K562 (cell line): ENCODE measurements at regions not wholly inside any gene's neighbourhood (a gene's known extent, or its start where the extent isn't known, plus 50 kb on each side); places are given as distances from the start of the nearest gene placed in this dataset.

Source experiments
- BRF1 ChIP-seq: IDR thresholded peaks from 3 replicates; pipeline ENCODE4 v1.6.1; 2011; ENCODE audit warnings: borderline replicate concordance, mild to moderate bottlenecking; ENCODE audit not compliant: insufficient read length; ENCODE audit errors: extremely low read depth
- CBFB ChIP-seq: sonication (generic); formaldehyde crosslinking; IDR thresholded peaks from 2 replicates; pipeline ENCODE4 v1.4.0; 2020; ENCODE audit warnings: mild to moderate bottlenecking, missing genetic modification reagents
- CBX2 ChIP-seq: fragments of 200-600 bp; sonication (generic); IDR thresholded peaks from one replicate; pipeline ENCODE4 v1.6.1; 2012; ENCODE audit warnings: mild to moderate bottlenecking, low read length, inconsistent platforms; ENCODE audit not compliant: insufficient read depth, poor library complexity, severe bottlenecking
- DIDO1 ChIP-seq: fragments of 450-650 bp; IDR thresholded peaks from 2 replicates; pipeline ENCODE4 v1.6.1; 2016; ENCODE audit warnings: low read depth, missing biosample characterization, missing genetic modification characterization
- GABPB1 ChIP-seq: sonication (generic); formaldehyde crosslinking; IDR thresholded peaks from 2 replicates; pipeline ENCODE4 v1.8.0; 2022; ENCODE audit warnings: mild to moderate bottlenecking, missing genetic modification reagents
- MBD2 ChIP-seq: sonication (generic); IDR thresholded peaks from 2 replicates; pipeline ENCODE4 v1.6.1; 2016; ENCODE audit warnings: low read depth, borderline replicate concordance
- MYC ChIP-seq, 2 experiments: fragments of 250-450 bp in 1 of 2; sonication (Bioruptor Pico) in 1 of 2; IDR thresholded peaks; 2 replicates each; pipeline versions ENCODE4 v1.5.1 to v1.6.1; 2012 to 2021; ENCODE audit warnings: low read depth in 2 of 2, borderline replicate concordance in 1 of 2, improper control_type of control experiment in 1 of 2, low read length in 1 of 2, mild to moderate bottlenecking in 1 of 2, moderate library complexity in 1 of 2
- NRF1 ChIP-seq, 2 experiments: fragments of 450-650 bp; IDR thresholded peaks in 1 of 2; conservative IDR thresholded peaks in 1 of 2; 2 replicates each; pipeline ENCODE4 v1.6.1; 2014; ENCODE audit warnings: mild to moderate bottlenecking in 2 of 2
- RAD51 ChIP-seq: fragments of 450-650 bp; IDR thresholded peaks from 2 replicates; pipeline ENCODE4 v1.7.1; 2016; ENCODE audit warnings: low read depth, mild to moderate bottlenecking, borderline replicate concordance
- RBFOX2 ChIP-seq: fragments of 200-400 bp; formaldehyde crosslinking; IDR thresholded peaks from 2 replicates; pipeline ENCODE4 v1.6.1; 2017; ENCODE audit warnings: low read depth, mild to moderate bottlenecking, low read length, moderate library complexity
- REST ChIP-seq, 2 experiments: fragments of 450-650 bp; formaldehyde crosslinking in 1 of 2; IDR thresholded peaks; 2 replicates each; pipeline versions ENCODE4 v1.4.0 to v1.6.1; 2014 to 2020; ENCODE audit warnings: mild to moderate bottlenecking in 2 of 2, borderline replicate concordance in 1 of 2, low read depth in 1 of 2
- SLC30A9 ChIP-seq: fragments of 250-450 bp; sonication (Bioruptor Pico); IDR thresholded peaks from 2 replicates; pipeline ENCODE4 v1.8.0; 2022; ENCODE audit warnings: mild to moderate bottlenecking, moderate library complexity
- TFE3 ChIP-seq: fragments of 450-650 bp; formaldehyde crosslinking; IDR thresholded peaks from 2 replicates; pipeline ENCODE4 v1.4.0; 2020; ENCODE audit warnings: mild to moderate bottlenecking, mixed read lengths
- ZKSCAN3 ChIP-seq: fragments of 250-450 bp; sonication (Bioruptor Pico); IDR thresholded peaks from 2 replicates; pipeline ENCODE4 v1.4.0; 2020
- ZNF280B ChIP-seq: fragments of 250-450 bp; sonication (Bioruptor Pico); IDR thresholded peaks from 2 replicates; pipeline ENCODE4 v1.5.1; 2021; ENCODE audit warnings: mild to moderate bottlenecking
- ZNF354B ChIP-seq: fragments of 250-450 bp; sonication (Bioruptor Pico); IDR thresholded peaks from 2 replicates; pipeline ENCODE4 v1.4.0; 2020

- no peak for TF ChIP-seq TFE3
- no peak for TF ChIP-seq NRF1 (conservative IDR thresholded peaks at IDR 0.05 in 1 of 2, IDR thresholded peaks at IDR 0.05 in 1 of 2)
- TF ChIP-seq MYC (IDR thresholded peaks at IDR 0.05; ENCODE audit: low read depth, low read length), result peak; percentile 98
- TF ChIP-seq MYC (CRISPR knock-in tag; IDR thresholded peaks at IDR 0.05; ENCODE audit: borderline replicate concordance, low read depth), result no peak
- no peak for TF ChIP-seq BRF1
- no peak for TF ChIP-seq RAD51
- TF ChIP-seq MBD2, result 0 out of 2 replicates have a peak, but pooled peaks have one; percentile 28
- TF ChIP-seq RBFOX2, result no peak
- no peak for TF ChIP-seq GABPB1
- TF ChIP-seq ZNF280B, result no peak
- TF ChIP-seq DIDO1 (tag), result peak; percentile 64; the same call in 1 of the 2 replicates
- TF ChIP-seq CBX2, result no peak
- peak; percentile 60; the same call in 1 of the 2 replicates for TF ChIP-seq ZNF354B (CRISPR knock-in tag)
- no peak for TF ChIP-seq CBFB
- TF ChIP-seq ZKSCAN3, result no peak
- peak; percentile 41; the same call in 1 of the 2 replicates for TF ChIP-seq REST (IDR thresholded peaks at IDR 0.05; ENCODE audit: borderline replicate concordance)
- TF ChIP-seq REST (CRISPR knock-in tag; IDR thresholded peaks at IDR 0.05; ENCODE audit: low read depth), result no peak
- no peak for TF ChIP-seq SLC30A9 (CRISPR knock-in tag)
Observed at GRCh38 chr18:966759-967576, 62.3 kb downstream of the ADCYAP1 start (continued).
